Keratinocyte (primary cell): ENCODE measurements at regions not wholly inside any gene's neighbourhood (a gene's known extent, or its start where the extent isn't known, plus 50 kb on each side); places are given as distances from the start of the nearest gene placed in this dataset.

Experiments used
- EZH2 ChIP-seq: IDR thresholded peaks from one replicate; pipeline ENCODE4 v1.6.1; 2012; ENCODE audit warnings: inconsistent platforms, mild to moderate bottlenecking, low read length, moderate library complexity
- TF ChIP-seq, protein P1 (sequence below), 3 experiments: IDR thresholded peaks in 1 of 3; conservative IDR thresholded peaks in 1 of 3; optimal IDR thresholded peaks in 1 of 3; 2 replicates in 2 of 3; 3 replicates in 1 of 3; pipeline versions ENCODE3 to v1.5.1; 2011; ENCODE audit warnings: low read length in 3 of 3, mild to moderate bottlenecking in 3 of 3, moderate library complexity in 2 of 3, control low read depth in 1 of 3, inconsistent platforms in 1 of 3; ENCODE audit not compliant: insufficient read depth in 2 of 3; ENCODE audit errors: extremely low read depth in 1 of 3

DNA sequence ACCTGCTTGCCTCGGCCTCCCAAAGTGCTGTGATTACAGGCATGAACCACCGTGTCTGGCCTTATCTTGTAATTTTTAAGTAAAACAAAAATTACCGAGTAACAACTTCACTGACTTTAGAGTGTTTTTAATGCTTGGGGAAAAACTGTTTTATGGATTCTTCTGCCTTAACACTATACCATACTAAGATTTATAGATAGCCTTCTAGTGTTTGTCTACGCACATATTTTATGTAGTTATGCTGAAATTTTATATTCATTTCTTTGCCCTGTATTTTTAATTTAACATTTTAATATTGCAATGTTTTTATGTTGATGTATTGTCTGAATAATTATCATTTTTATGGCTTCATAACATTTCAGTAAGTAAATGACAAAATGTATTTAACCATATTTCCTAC, 96.4 kb upstream of the FTMT start:
- TF ChIP-seq, protein P1, sequence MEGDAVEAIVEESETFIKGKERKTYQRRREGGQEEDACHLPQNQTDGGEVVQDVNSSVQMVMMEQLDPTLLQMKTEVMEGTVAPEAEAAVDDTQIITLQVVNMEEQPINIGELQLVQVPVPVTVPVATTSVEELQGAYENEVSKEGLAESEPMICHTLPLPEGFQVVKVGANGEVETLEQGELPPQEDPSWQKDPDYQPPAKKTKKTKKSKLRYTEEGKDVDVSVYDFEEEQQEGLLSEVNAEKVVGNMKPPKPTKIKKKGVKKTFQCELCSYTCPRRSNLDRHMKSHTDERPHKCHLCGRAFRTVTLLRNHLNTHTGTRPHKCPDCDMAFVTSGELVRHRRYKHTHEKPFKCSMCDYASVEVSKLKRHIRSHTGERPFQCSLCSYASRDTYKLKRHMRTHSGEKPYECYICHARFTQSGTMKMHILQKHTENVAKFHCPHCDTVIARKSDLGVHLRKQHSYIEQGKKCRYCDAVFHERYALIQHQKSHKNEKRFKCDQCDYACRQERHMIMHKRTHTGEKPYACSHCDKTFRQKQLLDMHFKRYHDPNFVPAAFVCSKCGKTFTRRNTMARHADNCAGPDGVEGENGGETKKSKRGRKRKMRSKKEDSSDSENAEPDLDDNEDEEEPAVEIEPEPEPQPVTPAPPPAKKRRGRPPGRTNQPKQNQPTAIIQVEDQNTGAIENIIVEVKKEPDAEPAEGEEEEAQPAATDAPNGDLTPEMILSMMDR (optimal IDR thresholded peaks at IDR 0.05 in 1 of 3, IDR thresholded peaks at IDR 0.05 in 1 of 3, conservative IDR thresholded peaks at IDR 0.05 in 1 of 3; ENCODE audit: extremely low read depth in 1 of 3, insufficient read depth in 2 of 3, low read length in 3 of 3) = no peak
- no peak for TF ChIP-seq EZH2
